Stimulated activated CD8-positive, alpha-beta memory T cell treated with anti-CD3 and anti-CD28 coated beads, Interleukin-15, amount 100 ng/mL, for 48 hours (primary cell): ENCODE measurements at regions not wholly inside any gene's neighbourhood (a gene's known extent, or its start where the extent isn't known, plus 50 kb on each side); places are given as distances from the start of the nearest gene placed in this dataset.

Source experiments
- DNase-seq, 2 donors: peaks; one replicate each; pipeline ENCODE4 v3.0.0-alpha.2; 2020; ENCODE audit warnings: low read depth in 2 of 2

DNA sequence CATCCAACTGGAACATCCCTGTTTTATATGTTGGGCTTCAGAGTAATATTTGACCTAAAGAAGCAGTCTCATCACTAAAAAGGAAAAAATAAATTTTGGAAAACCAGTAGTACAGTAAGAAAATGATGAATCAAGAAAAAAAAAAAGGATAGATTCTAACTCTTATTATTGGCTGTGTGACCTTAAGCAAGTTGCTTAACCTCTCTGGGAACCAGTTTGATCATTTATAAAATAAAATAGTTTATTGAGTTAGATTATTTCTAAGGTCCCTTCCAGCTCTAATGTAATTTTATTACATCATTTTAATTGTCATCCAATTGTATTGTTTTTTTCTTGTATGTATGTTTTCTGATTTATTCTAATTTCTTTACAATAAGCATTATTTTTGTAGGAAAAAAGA lies 127.0 kb downstream of the PRELID2 start:
- no peak for DNase-seq

DNA sequence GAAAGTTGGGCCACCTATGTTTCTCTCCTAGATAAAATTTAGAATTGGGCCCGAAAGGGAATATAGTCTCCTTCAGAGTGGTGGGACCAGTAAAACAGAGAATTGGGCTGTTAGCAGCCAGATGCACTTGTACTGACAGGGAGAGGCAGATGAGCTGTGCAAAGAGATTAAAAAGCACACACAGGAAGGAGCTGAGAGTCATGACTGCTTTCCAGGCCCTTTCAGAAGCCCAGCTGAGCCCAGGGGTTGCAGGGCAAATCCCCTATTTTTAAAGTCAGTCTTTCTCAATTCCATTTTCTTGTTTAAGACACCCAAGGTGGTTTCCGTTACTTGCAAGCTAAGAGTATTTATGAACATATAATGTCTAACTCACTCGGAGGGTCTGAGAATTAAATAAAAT lies 130.4 kb downstream of the PRELID2 start:
- DNase-seq: no peak

DNA sequence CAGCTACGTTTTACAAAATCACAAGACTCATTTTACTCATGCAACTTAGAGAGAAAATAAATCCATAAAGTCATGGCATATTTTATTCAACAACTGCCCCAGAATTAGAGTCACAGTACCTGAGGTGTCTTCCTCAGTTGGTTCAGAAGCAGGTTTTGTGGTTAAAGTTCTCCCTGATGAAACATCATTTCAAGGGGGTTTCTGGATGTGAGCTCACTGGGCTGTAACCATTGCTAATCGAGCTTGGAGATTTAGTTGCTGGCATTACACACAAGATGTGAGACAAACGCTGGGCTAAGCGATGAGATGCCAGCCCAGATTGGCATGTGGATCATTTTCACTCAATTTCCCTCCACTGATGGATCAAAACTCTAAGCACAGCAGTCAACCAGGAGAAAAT lies 131.3 kb downstream of the PRELID2 start:
- DNase-seq: no peak

DNA sequence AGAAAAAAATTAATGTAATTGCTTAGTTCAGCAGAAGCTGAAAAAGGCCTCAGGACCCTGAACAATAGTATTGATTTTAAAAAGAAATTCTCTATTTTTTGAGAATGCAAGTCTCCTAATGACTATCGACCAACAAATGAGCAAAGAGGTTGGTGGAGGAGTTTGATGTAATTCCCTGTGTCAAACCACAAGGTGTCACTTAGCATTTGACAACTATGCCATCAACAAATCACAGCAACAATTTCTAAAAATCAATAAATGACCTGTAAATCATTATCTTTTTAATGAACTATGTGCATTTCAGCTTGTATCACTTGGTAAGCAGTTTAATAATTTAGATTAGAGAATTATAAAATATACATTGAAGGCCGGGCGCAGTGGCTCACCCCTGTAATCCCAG lies 133.7 kb downstream of the PRELID2 start:
- DNase-seq: no peak

DNA sequence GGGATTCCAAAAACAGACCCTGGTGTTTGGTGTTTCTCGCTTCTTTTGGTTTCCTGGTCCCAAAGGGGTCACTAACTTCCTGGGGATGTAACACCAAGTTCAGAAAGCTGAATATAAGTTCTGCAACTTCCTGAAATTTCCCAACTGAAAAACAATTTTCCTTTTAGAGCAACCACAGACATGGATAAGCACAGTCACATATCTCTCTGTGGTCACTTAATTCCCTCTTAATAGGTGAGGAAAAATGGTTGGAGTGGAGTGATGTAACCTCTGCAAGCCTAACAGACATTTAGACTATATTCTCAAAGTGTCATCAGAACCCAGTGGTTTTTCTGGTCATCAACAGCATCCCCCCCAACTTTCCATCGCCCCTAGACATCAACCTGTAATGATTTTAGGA lies 135.3 kb downstream of the PRELID2 start:
- no peak for DNase-seq

DNA sequence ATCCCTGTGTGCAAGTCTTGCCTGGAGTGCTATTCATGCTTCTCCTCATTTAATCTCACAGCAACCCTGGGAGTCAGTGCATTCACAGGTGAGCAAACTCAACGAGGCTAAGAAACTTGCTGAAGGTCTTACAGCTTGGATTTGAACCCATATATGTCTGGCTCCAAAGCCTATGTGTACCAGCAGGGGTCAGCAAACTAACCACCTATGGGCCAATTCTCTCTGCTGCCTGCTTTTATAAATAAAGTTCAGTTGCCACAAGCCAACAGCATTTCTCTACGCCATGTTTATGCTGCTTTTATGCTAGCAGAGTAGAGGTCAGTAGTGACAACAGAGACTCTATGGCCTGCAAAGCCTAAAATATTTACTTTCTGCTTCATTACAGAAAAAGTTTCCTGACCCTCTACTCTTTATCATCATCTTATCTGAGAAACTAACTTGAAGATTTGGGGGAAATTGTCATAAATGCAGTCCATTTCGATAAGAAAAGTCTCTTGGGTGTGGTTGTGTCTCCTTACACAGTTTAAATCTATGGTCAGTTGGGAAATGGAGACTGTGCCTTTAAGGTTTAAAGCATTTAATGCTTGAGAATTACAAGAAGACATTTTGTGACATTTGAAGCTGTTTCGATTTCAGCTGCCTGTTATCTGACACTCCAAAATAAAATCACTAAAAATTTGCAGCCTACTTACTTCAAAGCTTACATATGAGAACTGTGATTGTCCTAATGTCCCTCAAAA lies 137.7 kb downstream of the PRELID2 start:
- no peak for DNase-seq

DNA sequence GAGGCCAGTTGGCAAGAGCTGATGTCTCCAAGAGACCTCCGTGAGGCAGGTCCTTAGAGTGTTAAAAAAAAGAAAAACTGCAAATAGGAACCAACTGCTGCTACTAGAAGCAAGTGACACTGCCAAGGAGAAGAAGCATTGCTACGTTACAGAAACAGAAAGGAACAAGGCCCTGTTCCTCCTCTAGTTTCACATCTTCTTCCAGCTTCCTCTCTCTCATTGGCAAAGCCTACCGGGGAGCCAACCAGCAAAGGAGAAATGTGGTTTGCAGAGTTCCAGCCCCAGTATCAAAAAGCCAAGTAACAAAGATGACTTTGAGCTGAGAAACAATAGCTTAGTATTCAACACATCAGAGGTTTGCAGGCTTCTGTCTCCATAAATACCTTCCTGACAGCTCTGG lies 145.9 kb downstream of the PRELID2 start:
- no peak for DNase-seq

DNA sequence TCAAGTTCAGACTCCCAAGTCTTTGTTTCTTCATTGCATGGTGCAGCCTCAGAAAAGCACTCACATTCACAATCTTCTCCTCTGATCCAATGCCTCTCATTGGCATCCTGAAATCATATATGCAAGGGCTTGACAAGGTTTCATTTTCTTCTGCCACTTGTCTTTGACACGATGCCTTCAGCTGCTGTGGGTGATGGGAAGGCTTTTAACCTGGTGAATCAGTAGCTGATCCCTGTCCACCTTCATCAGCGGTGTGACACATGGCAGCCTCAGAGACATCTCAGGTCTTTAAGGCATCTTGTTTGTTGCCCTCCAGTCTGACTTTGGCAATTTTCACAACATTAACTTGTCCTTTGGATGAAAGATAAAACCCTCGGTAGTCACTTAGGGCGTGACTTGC lies 147.2 kb downstream of the PRELID2 start:
- no peak for DNase-seq

DNA sequence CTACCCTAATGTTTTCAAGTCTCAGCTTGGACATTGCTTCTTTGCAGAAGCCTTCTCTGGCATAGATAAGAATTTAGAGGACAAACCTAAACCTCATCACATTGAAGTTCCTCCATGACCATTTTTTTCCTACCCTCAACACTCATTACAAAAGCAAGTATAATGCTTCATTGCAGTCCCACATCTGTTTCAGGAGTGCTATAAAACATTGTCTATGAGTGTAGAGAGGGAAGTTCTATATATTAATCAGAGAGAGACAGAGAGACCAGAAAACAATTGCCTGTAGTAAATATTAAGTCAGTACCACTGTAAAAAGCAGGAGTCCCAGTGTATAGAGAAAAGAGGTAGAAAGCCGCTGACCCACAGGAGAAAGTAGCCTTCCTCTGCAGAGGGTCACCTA lies 149.7 kb downstream of the PRELID2 start:
- DNase-seq: no peak

DNA sequence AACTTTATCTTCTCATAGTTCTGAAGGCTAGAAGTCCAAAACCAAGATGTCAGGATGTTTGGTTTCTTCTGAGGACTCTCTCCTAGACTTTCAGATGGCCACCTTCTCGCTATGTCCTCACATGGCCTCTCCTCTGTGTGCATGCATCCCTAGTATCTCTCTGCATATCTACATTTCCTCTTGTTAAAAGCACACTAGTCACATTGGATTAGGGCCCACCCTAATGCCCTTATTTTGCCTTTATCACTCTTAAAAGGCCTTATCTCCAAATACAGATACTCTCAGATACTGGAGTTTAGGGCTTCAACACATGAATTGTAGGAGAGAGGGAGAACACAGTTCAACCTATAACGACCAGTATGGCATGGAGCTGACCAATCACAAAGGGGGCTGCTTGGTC lies 151.7 kb downstream of the PRELID2 start:
- no peak for DNase-seq

DNA sequence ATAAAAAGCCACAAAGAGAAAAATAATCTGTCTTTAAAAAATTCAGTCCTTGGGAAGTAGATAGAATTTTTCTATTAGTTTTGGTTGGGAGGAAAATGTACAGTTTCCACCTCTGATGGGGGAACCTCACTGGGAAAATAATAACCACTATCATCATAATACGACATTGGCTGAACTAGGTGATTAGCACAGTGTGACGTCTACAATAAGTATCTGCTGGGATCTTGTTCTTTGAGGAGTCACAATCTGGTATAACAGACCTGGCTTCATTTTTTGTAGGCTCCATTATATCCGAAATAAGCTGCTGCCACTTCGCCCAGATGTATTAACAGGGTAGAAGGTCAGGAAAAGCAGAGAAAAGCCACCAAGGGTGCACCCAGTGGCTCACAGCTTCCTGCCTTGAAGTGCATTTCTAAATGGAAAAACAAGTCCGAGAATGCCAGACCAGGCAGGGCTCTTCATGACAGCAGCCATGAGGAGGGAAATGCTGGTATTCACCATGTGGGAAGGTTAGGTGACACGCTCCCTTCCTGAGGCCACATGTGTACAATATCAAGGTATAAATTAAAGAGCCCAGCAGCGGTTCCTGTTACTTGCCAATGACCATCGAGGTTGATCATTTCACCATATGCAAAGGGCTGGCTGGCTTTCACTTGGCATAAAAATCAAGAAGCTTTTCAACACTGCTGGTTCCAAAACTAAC lies 152.8 kb downstream of the PRELID2 start:
- DNase-seq: no peak

DNA sequence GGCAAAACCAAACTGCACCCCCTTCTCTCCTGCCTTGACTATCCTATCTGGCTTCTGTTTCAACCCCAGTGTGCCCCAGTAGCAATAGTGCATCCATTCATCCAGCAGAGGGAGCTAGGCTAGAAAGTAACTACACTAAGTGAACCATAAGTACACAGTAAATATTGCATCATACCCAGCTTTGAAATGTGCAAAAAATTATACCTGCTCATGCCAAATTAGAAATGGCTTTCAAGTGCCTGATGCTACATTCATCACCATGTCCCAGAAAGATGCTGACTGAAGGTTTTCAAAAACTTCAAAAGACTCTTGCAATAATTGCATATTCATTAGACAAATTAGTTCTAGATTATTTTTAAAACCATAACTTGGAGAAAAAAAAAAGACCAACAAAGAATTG lies 153.5 kb downstream of the PRELID2 start:
- peak in 1 of 2 donors; percentile 8 for DNase-seq

DNA sequence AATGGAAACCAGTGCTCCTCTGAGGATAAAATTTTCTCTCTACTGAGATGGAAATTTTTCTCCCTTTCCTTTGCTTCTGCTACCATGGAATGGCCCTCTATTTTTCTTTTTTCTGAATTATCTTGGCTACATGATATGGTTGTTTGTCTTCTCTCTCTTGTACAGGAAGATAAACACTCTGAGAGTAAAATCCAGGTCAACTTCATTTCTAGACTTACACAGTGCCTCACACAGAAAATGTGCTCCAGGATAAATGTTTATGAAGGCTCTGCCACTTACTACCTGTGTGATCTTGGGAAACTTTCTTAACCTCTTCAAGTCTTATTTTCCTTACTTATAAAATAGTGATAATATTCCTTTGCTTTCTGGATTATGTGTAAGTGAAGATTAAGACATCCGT lies 153.9 kb downstream of the PRELID2 start:
- DNase-seq: no peak

DNA sequence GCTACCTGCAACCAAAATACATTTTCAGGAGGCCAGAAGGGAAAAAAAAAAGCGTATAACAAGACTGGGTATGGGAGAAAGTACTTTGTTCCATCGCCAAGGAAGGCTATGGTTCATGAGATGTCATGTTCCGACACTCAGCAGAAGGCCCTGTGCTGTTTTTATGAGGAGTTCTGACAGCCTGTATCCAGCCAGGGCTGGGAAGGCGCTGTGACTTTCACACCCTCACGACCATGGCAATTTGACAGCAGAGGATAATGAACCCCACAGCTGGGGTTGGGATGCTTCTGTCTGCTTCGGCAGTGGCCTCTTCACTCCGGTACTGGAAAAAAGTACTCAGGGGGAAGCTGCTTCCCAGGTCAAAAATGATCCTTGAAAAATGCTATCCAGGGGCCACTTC lies 154.4 kb downstream of the PRELID2 start:
- DNase-seq: no peak

DNA sequence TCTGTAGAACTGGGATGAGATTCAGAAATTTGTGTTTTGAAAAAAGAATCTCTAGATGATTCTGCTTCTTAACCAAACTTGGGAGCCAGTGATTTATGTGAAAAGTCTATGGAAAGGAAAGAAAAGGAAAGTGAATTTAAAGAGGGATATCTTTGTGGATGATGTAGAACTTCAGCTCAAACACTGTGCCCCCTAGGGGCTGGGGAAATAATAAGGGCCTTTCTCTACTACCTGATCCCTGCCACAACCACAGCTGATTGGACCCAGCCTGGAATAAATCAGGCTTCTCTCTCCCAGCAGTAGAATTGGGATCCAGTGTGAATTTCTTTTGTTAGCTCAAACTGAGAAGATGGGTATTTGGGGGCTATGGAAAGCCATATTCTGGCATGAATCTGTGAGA lies 155.0 kb downstream of the PRELID2 start:
- no peak for DNase-seq

DNA sequence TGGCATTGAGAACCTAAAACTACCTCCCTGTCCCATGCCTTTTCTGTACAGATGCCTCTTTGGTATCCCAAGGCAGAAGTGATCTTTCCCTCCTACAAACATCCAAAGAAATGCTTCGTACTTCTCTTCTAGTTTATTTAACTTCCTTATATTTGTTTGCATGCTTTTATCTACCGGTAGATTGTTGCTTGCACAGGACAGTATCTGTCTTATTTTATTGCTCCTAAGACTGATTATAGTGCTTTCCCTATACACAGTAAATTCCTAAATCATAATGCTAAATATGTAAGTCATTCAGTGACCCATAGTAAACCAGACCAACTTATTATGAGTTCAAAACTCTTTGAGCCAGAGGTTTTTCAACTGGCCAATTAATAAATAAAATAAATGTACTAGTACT lies 156.9 kb downstream of the PRELID2 start:
- DNase-seq: no peak

DNA sequence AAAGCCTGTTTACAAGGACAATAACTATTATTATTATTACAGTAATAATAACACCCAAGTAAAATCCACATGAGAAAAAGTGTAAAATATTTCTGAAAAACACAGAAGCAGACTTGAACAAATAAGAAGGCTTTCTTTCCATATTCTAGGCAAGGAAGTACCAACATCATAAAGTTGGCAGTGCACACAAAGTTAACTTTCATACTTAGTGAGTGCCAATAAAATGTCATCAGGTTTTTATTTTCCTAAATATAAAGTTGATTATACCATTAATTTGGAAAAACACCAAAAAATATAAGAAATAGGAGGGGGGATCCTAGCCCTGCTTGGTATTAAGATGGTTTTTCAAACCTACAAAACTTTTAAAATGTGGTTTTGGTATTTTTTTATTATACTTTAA lies 161.4 kb downstream of the PRELID2 start:
- no peak for DNase-seq

DNA sequence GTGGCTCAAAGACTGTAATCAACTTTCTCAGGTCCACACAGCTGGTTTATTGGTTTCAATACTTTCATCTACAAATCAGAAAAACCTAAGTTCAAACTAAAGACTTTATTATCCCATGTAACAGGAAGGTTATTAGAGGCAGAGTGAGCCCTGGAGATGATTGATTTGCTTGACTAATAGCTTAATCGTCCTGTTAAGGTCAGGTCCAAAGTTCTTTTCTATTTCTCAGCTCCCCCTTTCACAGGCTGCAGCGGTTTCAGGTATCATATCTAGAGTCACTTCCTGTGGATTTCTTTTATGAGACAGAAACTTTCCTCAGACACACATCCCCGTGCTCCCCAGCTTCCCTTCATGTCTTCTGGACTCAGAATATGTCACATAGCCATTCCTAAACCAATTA lies 166.4 kb downstream of the PRELID2 start:
- no peak for DNase-seq

DNA sequence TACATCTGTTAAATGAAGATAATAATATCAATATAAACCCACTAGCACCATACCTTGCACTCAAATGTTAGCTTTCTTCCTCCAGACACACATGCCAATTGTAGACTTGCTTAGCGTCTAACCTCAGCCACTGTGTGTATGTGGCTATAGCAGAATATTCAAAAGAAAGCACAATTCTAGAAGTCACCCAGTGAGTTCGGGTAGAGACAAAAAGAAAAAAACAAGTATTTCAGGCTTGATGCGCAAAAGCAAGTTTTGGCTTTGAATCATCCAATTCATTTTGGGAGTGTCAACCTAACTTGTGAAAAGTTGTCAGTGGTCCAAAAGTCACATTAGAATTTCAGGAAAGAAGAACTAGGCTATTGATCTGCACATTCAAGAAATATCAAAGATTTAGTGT lies 167.4 kb downstream of the PRELID2 start:
- DNase-seq: no peak

DNA sequence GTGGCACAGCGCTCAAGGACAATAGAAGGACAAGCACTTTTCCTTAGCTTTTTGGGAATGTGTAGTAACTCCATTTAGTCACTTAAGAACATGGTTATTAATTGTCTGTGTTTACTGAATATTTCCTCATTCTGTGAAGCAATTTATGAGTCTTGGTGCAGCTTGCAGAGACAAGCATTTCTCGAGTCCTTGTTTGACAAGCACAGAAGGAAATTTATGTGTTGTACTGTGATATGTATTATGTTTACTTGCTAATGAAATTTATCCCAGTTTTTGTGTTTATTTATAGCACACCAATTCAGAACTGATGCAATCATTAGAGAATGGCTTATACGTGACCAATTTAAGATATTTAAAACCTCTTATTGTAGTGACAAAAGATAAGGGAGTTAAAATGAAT lies 168.6 kb downstream of the PRELID2 start:
- DNase-seq: no peak

DNA sequence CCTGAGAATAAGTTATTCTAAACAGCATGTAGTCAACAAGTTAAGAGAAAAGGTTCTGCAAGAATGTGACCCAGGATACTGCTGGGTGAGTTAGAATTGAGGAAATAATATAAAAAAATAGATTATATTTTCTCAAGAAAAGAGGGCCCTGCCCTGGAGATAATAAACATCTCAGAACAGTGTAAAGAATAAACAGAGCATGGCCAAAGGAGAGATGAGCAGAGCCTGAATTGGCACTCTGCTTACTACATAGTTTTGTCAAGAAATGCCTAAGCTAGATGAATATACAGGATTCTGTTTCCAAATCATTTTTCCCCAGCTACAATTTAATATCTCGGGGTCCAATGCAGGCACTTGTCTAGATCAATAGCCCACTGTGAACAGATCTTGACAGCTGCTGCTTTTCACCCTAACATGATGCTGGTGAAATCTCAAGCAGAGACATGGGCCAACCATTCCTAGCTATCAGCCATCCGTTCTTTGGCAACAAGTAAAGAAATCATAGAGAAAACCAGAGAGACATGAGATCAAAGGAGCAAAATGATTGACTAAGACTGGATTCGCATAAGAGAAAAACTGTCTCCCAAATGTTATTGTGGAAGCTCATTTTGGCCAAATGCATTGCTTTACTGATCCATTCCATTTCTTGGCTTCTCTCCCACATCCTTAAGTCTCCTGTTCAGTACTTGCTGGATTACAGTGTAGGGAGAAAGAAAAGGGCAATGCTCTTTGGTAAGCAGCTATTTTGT lies 173.2 kb downstream of the PRELID2 start:
- no peak for DNase-seq

DNA sequence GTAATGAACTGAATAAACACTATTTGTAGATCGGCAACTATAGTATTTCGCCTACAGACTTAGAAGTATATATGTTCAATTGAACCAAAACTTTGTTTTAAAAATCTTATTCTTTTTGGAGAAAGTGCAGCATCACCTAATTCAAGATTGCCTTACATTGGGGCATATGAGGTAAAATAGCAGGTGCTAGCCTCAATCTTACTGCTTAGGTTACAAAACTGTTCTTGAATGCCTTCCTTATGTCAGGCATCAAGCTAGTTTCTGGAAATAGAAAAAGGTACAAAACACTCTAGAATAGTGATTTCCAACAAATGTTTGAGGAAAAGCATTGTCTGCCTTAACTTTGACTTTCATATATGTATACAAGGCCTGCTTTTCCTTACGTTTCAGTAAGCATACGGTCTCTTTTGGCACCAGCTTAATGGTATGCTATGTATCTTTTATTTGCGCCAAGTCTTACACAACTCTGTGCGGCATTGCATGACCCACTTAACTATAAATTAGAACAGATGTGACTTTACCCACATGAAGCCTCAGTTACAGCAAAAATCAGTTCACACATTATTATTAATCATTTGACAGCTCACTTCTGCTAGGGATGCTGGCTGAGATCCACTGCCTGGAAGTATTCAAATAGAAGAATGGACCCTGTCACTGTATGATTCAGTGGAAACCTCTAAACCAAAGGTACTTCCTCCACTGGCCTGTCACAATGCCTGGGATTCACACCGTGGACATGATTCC lies 174.1 kb downstream of the PRELID2 start:
- DNase-seq: no peak
